ENCODE measurements at regions not wholly inside any gene's neighbourhood (a gene's known extent, or its start where the extent isn't known, plus 50 kb on each side); places are given as distances from the start of the nearest gene placed in this dataset.

GRCh38 chr14:49991491-49991890, 98.6 kb downstream of the ARF6 start:
- TF ChIP-seq BACH1 (IDR thresholded peaks at IDR 0.05; ENCODE audit: low read length) = no peak
- no peak for TF ChIP-seq HDAC2 (IDR thresholded peaks at IDR 0.05; ENCODE audit: borderline replicate concordance in 1 of 2, low read depth in 2 of 2, low read length in 2 of 2)
- no peak for TF ChIP-seq EGR1 (IDR thresholded peaks at IDR 0.05; ENCODE audit: borderline replicate concordance, low read depth, low read length)
- TF ChIP-seq CTBP2 (IDR thresholded peaks at IDR 0.05; ENCODE audit: borderline replicate concordance, insufficient read depth, insufficient read length, low read length) = no peak
- TF ChIP-seq, protein P1, sequence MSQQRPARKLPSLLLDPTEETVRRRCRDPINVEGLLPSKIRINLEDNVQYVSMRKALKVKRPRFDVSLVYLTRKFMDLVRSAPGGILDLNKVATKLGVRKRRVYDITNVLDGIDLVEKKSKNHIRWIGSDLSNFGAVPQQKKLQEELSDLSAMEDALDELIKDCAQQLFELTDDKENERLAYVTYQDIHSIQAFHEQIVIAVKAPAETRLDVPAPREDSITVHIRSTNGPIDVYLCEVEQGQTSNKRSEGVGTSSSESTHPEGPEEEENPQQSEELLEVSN (IDR thresholded peaks at IDR 0.05) = no peak
- no peak for TF ChIP-seq RAD21 (IDR thresholded peaks at IDR 0.05 in 1 of 2, conservative IDR thresholded peaks at IDR 0.05 in 1 of 2; ENCODE audit: low read depth in 2 of 2, low read length in 2 of 2)
- TF ChIP-seq EP300 (IDR thresholded peaks at IDR 0.05; ENCODE audit: borderline replicate concordance in 1 of 2, low read depth in 2 of 2, low read length in 2 of 2) = no peak
- no peak for TF ChIP-seq NANOG (IDR thresholded peaks at IDR 0.05; ENCODE audit: insufficient read depth, low read depth, low read length, poor library complexity, severe bottlenecking)
- no peak overlapping the region for H3K4ac ChIP-seq (replicated peaks; ENCODE audit: insufficient read length, low read depth, low read length)
- 91% methylated on average over 4 of the region's 4 CpGs; no CpG with 5 or more reads in 1 of the 2 experiments for WGBS, 2 experiments (ENCODE audit: extremely low coverage in 1 of 2, insufficient coverage in 1 of 2, insufficient read length in 1 of 2, insufficient replicate concordance in 2 of 2, low coverage in 1 of 2, low lambda C conversion rate in 2 of 2, missing lambda C conversion rate in 1 of 2)
- no peak overlapping the region for H3K14ac ChIP-seq (ENCODE audit: insufficient read length)
- DNase-seq (ENCODE audit: low read depth in 1 of 2, low spot score in 2 of 2) = no peak
- no peak overlapping the region for H2BK15ac ChIP-seq (ENCODE audit: low read length)
- no peak overlapping the region for H2AFZ ChIP-seq (ENCODE audit: low read length)
- H4K20me1 ChIP-seq (replicated peaks in 1 of 2; ENCODE audit: control insufficient read depth in 1 of 2, insufficient read depth in 2 of 2, low read length in 2 of 2) = no peaks in the 10 kb centered on the region
- no peak overlapping the region for H2AK5ac ChIP-seq (ENCODE audit: low read depth, low read length)
- peaks cover 0 to 6% (median 3%) of the 10 kb centered on the region in 4 experiments; a peak in 4 of 7 replicates for H3K4me1 ChIP-seq (replicated peaks in 1 of 4; ENCODE audit: control insufficient read depth in 3 of 4, insufficient read depth in 4 of 4, low read length in 3 of 4)
- H3K79me1 ChIP-seq (ENCODE audit: low read depth, low read length) = no peaks in the 10 kb centered on the region
- H3K27ac ChIP-seq (ENCODE audit: low read depth, low read length) = no peak overlapping the region
- FAIRE-seq = no peak
- no peak overlapping the region for H4K91ac ChIP-seq (replicated peaks; ENCODE audit: insufficient read length, low read length)
- no peak overlapping the region for H3K4me2 ChIP-seq (ENCODE audit: insufficient read depth in 1 of 2, low read depth in 2 of 2, low read length in 2 of 2)
- H3K9ac ChIP-seq (replicated peaks in 1 of 4; ENCODE audit: extremely low read depth in 1 of 4, low read depth in 3 of 4, low read length in 3 of 4) = no peak overlapping the region
- H3K79me2 ChIP-seq (ENCODE audit: control insufficient read depth in 1 of 2, insufficient read depth in 2 of 2, low read length in 2 of 2) = no peaks in the 10 kb centered on the region
- H2BK120ac ChIP-seq (replicated peaks; ENCODE audit: low read depth, low read length) = no peak overlapping the region
- ChIA-PET CTCF (ENCODE audit: partially characterized antibody) (interaction anchor here (0.6 to 1.2 kb wide), 4 partner anchors 12 to 125 kb away, joined by 3 to 4 read pairs (median 4); no protein-coding TSS in a partner anchor), POLR2A (ENCODE audit: partially characterized antibody) (no interaction called here)
- H3K23ac ChIP-seq (ENCODE audit: insufficient read length) = no peak overlapping the region
- no peak overlapping the region for H3K4me3 ChIP-seq (ENCODE audit: extremely low read depth in 1 of 4, insufficient read depth in 2 of 4, low read depth in 3 of 4, low read length in 4 of 4)
- no peak overlapping the region for H3K56ac ChIP-seq (replicated peaks; ENCODE audit: insufficient read length, low read depth, low read length)
- no peaks in the 10 kb centered on the region for H3K9me3 ChIP-seq (ENCODE audit: insufficient read depth in 2 of 2, low read depth in 1 of 2, low read length in 1 of 2)
- H3K36me3 ChIP-seq (ENCODE audit: control insufficient read depth in 2 of 4, insufficient read depth in 4 of 4, low read length in 3 of 4) = 0 out of 8 replicates have a peak, but pooled peaks cover 0 to 2% (median 0%) of the 10 kb centered on the region in 4 experiments
- H3K27me3 ChIP-seq (replicated peaks in 1 of 4; ENCODE audit: control insufficient read depth in 3 of 4, extremely low read depth in 1 of 4, insufficient read depth in 3 of 4, low read length in 3 of 4) = 0 out of 7 replicates have a peak, but pooled peaks cover 0 to 3% (median 0%) of the 10 kb centered on the region in 4 experiments
- H3K18ac ChIP-seq (ENCODE audit: extremely low read depth, low read length) = no peak overlapping the region
- H2BK12ac ChIP-seq (ENCODE audit: low read depth, low read length) = no peak overlapping the region
- no peak overlapping the region for H2BK20ac ChIP-seq (ENCODE audit: low read length)
- H4K5ac ChIP-seq (ENCODE audit: insufficient read length, low read depth, low read length) = no peak overlapping the region
- no peak overlapping the region for H2BK5ac ChIP-seq (ENCODE audit: low read depth, low read length)
- H4K8ac ChIP-seq (ENCODE audit: extremely low read depth, insufficient read depth, low read length) = no peak overlapping the region
- no peaks in the 10 kb centered on the region for H3K23me2 ChIP-seq (ENCODE audit: low read depth, low read length)

Measured in H1 (cell line).